ENCODE measurements at regions not wholly inside any gene's neighbourhood (a gene's known extent, or its start where the extent isn't known, plus 50 kb on each side); places are given as distances from the start of the nearest gene placed in this dataset.

DNA sequence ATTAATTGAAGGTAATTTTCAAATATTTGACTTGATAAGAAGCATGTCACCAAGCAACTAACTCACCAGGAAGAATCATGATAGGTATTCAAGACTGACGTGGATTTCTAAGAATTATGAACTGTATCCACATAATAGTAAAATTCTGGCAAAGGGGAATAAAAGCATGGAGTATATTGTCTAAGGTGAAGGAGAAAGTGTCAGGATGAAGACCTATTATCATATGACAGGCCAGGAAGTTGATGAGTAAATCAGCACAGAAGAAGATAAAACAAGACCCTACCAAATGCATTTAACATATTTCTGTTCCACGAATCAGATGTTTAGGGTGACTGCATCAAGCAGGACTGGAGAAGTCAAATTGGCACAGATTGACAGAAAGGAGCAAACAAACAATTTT is 362.7 kb upstream of the MMS22L start:
- Histone ChIP-seq H3K4me3 (no peak overlapping the region), H3K9me3 (peaks cover 0 to under 1% (median 0%) of the 10 kb centered on the region in 3 donors), H3K27ac (no peak overlapping the region), H3K36me3 (no peaks in the 10 kb centered on the region), H3K27me3 (no peaks in the 10 kb centered on the region), H3K4me1 (no peaks in the 10 kb centered on the region)
- 38 to 80% methylated on average over 2 of the region's 2 CpGs for WGBS, 2 donors (ENCODE audit: low coverage in 1 of 2)
- no peak for ATAC-seq
- TF ChIP-seq POLR2AphosphoS5 (IDR thresholded peaks at IDR 0.05) (no peak), POLR2A (IDR thresholded peaks at IDR 0.05) (no peak), EP300 (IDR thresholded peaks at IDR 0.05) (no peak)
- TF ChIP-seq, protein P1, sequence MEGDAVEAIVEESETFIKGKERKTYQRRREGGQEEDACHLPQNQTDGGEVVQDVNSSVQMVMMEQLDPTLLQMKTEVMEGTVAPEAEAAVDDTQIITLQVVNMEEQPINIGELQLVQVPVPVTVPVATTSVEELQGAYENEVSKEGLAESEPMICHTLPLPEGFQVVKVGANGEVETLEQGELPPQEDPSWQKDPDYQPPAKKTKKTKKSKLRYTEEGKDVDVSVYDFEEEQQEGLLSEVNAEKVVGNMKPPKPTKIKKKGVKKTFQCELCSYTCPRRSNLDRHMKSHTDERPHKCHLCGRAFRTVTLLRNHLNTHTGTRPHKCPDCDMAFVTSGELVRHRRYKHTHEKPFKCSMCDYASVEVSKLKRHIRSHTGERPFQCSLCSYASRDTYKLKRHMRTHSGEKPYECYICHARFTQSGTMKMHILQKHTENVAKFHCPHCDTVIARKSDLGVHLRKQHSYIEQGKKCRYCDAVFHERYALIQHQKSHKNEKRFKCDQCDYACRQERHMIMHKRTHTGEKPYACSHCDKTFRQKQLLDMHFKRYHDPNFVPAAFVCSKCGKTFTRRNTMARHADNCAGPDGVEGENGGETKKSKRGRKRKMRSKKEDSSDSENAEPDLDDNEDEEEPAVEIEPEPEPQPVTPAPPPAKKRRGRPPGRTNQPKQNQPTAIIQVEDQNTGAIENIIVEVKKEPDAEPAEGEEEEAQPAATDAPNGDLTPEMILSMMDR (IDR thresholded peaks at IDR 0.05) = no peak

DNA sequence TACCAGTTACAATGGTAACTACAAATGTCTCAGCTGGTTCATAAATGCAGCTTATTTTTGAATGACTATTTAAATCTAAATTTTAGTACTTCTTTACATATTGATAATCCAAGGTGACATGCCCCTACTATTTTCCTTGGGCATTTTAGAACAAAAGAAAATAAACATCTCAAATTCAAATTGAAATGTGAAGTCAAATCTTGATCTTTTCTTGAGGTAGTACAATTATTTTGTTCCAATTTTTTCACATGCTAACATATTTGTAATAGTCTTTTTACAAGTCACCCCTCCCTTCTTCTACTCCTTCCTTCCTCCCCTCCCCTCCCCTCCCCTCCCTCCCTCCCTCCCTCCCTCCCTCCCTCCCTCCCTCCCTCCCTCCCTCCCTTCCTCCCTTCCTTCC is 370.1 kb upstream of the MMS22L start:
- Histone ChIP-seq H3K4me3 (no peak overlapping the region), H3K36me3 (no peaks in the 10 kb centered on the region), H3K27ac (no peak overlapping the region), H3K9me3 (no peaks in the 10 kb centered on the region), H3K27me3 (no peaks in the 10 kb centered on the region), H3K4me1 (no peaks in the 10 kb centered on the region)
- no peak for ATAC-seq
- TF ChIP-seq POLR2AphosphoS5 (IDR thresholded peaks at IDR 0.05) (no peak), EP300 (IDR thresholded peaks at IDR 0.05) (no peak)
- TF ChIP-seq, protein P1 (IDR thresholded peaks at IDR 0.05) = no peak

DNA sequence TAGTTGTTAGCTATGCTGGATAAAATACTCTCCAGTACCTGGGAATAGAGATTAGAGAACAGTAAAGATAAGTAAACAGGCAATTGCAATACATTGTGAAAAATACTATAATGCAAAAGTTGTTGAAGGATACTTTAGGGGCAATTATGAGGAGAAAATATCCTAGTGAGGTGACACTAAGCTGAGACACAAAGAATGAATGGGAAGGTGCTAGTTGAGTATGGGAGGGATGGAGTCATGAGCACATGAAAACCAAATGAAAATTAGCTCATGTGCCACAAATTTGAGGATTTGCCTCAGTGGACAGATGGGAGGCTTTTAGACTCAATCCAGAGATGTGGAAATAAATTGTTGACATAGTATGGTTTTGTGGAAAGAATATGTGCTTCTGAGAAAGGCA is 370.5 kb upstream of the MMS22L start:
- TF ChIP-seq EP300 (IDR thresholded peaks at IDR 0.05) = no peak
- no peak for TF ChIP-seq POLR2AphosphoS5 (IDR thresholded peaks at IDR 0.05)
- TF ChIP-seq, protein P1 (IDR thresholded peaks at IDR 0.05) = no peak
- no peak for TF ChIP-seq POLR2A (IDR thresholded peaks at IDR 0.05)
- H3K4me3 ChIP-seq = no peak overlapping the region
- H3K4me1 ChIP-seq = no peaks in the 10 kb centered on the region
- H3K27ac ChIP-seq = no peak overlapping the region
- no peak for ATAC-seq
- no peaks in the 10 kb centered on the region for H3K36me3 ChIP-seq
- H3K27me3 ChIP-seq = no peaks in the 10 kb centered on the region
- H3K9me3 ChIP-seq = no peaks in the 10 kb centered on the region

DNA sequence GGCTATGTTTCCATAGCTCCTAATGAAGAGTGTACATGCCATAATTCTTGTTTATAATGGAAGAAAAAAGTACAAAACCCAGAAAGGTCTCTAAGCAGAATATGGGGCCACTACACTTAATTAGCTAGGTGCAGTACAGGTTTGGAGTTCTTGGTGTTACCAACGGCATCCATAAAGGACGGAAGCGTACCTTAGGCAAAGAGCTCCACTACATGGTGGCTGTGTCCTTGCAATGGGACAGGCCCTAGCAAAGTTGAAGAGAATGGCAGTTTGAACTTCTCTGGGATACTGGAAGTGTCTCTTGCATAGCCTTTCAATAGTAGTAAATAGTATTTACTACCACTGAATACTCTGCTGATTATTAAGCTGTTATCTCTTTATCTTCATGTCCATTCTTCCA is 371.7 kb upstream of the MMS22L start:
- 80 to 94% methylated on average over 2 to 3 of the region's 3 CpGs for WGBS, 2 donors (ENCODE audit: low coverage in 1 of 2)
- no peaks in the 10 kb centered on the region for H3K36me3 ChIP-seq
- no peak for ATAC-seq
- no peak overlapping the region for H3K27ac ChIP-seq
- H3K4me3 ChIP-seq = no peak overlapping the region
- H3K9me3 ChIP-seq = no peaks in the 10 kb centered on the region
- TF ChIP-seq EP300 (IDR thresholded peaks at IDR 0.05) (no peak), POLR2AphosphoS5 (IDR thresholded peaks at IDR 0.05) (no peak), POLR2A (IDR thresholded peaks at IDR 0.05) (no peak)
- TF ChIP-seq, protein P1 (IDR thresholded peaks at IDR 0.05) = no peak
- H3K27me3 ChIP-seq = no peaks in the 10 kb centered on the region
- no peaks in the 10 kb centered on the region for H3K4me1 ChIP-seq

DNA sequence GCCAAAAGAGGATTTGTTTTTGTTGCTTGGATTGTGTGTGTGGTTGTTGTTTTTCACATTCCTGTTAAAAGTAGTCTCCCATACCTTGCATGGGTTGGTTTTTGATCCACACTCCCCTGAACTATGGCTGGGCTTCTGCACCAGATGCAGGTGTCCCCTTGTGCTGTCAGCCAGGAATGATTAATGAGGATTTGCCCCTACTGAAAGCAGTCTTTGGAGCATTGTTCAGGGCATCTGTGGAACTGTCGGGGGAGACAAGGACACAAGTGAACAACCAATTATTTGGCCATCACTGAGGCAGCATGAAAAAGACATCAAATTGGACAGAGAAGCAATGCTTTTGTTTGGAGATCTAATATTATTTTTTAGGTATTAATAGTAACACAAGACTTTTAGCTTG is 373.2 kb upstream of the MMS22L start:
- no peak overlapping the region for H3K4me3 ChIP-seq
- H3K4me1 ChIP-seq = no peaks in the 10 kb centered on the region
- no peak overlapping the region for H3K27ac ChIP-seq
- no peaks in the 10 kb centered on the region for H3K27me3 ChIP-seq
- TF ChIP-seq POLR2AphosphoS5 (IDR thresholded peaks at IDR 0.05) (no peak), POLR2A (IDR thresholded peaks at IDR 0.05) (no peak), EP300 (IDR thresholded peaks at IDR 0.05) (no peak)
- TF ChIP-seq, protein P1 (IDR thresholded peaks at IDR 0.05) = no peak
- 33 to 40% methylated on average over 1 of the region's 1 CpG for WGBS, 2 donors (ENCODE audit: low coverage in 1 of 2)
- no peak for ATAC-seq
- no peaks in the 10 kb centered on the region for H3K36me3 ChIP-seq
- H3K9me3 ChIP-seq = no peaks in the 10 kb centered on the region

Data from gastroesophageal sphincter (tissue), 4 donors.